Endothelial cell of umbilical vein (primary cell): ENCODE measurements at regions not wholly inside any gene's neighbourhood (a gene's known extent, or its start where the extent isn't known, plus 50 kb on each side); places are given as distances from the start of the nearest gene placed in this dataset.

Experiments used
- CTCF ChIP-seq, 2 donors: IDR thresholded peaks; 1 replicate in 1 of 2; 2 replicates in 1 of 2; pipeline ENCODE4 v1.5.1; 2011; ENCODE audit warnings: low read length in 2 of 2, mild to moderate bottlenecking in 2 of 2, moderate library complexity in 2 of 2, control low read depth in 1 of 2, inconsistent platforms in 1 of 2, low read depth in 1 of 2; ENCODE audit not compliant: insufficient read depth in 1 of 2; ENCODE audit errors: extremely low read depth in 1 of 2
- EZH2 ChIP-seq: IDR thresholded peaks from 2 replicates; pipeline ENCODE4 v1.6.1; 2012; ENCODE audit warnings: borderline replicate concordance, low read depth, mild to moderate bottlenecking, moderate library complexity, low read length, inconsistent platforms; ENCODE audit not compliant: severe bottlenecking
- FOS ChIP-seq: IDR thresholded peaks from 2 replicates; pipeline ENCODE4 v1.6.1; 2011; ENCODE audit warnings: mild to moderate bottlenecking, low read length, moderate library complexity, borderline replicate concordance; ENCODE audit not compliant: insufficient read depth
- GATA2 ChIP-seq: IDR thresholded peaks from 2 replicates; pipeline ENCODE4 v1.7.0; 2011; ENCODE audit warnings: low read depth, mild to moderate bottlenecking, moderate library complexity, mixed read lengths, low read length; ENCODE audit not compliant: insufficient read length, insufficient read depth
- JUN ChIP-seq: IDR thresholded peaks from 2 replicates; pipeline ENCODE4 v1.6.1; 2011; ENCODE audit warnings: borderline replicate concordance, low read depth; ENCODE audit not compliant: insufficient read length, insufficient read depth
- MAX ChIP-seq: IDR thresholded peaks from 2 replicates; pipeline ENCODE4 v1.6.1; 2011; ENCODE audit not compliant: insufficient read depth, insufficient read length
- MYC ChIP-seq: IDR thresholded peaks from one replicate; pipeline ENCODE4 v1.6.1; 2011; ENCODE audit warnings: mild to moderate bottlenecking, low read depth, low read length
- POLR2A ChIP-seq: IDR thresholded peaks from 2 replicates; pipeline ENCODE4 v1.6.1; 2012; ENCODE audit warnings: low read depth, mild to moderate bottlenecking, control low read depth, low read length
- POLR2AphosphoS5 ChIP-seq: IDR thresholded peaks from 2 replicates; pipeline ENCODE4 v1.6.1; 2012; ENCODE audit warnings: low read depth, mild to moderate bottlenecking, control low read depth, low read length, moderate library complexity; ENCODE audit not compliant: insufficient read depth

- TF ChIP-seq CTCF (IDR thresholded peaks at IDR 0.05; ENCODE audit: extremely low read depth in 1 of 2, insufficient read depth in 1 of 2, low read depth in 1 of 2, low read length in 2 of 2) = no peak
- TF ChIP-seq POLR2AphosphoS5 = no peak
- TF ChIP-seq POLR2A = no peak
- no peak for TF ChIP-seq MAX
- TF ChIP-seq JUN = no peak
- TF ChIP-seq EZH2 = no peak
- no peak for TF ChIP-seq GATA2
- TF ChIP-seq MYC = no peak
- no peak for TF ChIP-seq FOS
These were observed 82.1 kb upstream of the CCDC196 start for GRCh38 chr14:66404051-66404545.
